ENCODE measurements at regions not wholly inside any gene's neighbourhood (a gene's known extent, or its start where the extent isn't known, plus 50 kb on each side); places are given as distances from the start of the nearest gene placed in this dataset.

GRCh38 chr17:14482715-14483114, 181.8 kb downstream of the HS3ST3B1 start:
- DNase-seq (ENCODE audit: low spot score), result no peak

DNA sequence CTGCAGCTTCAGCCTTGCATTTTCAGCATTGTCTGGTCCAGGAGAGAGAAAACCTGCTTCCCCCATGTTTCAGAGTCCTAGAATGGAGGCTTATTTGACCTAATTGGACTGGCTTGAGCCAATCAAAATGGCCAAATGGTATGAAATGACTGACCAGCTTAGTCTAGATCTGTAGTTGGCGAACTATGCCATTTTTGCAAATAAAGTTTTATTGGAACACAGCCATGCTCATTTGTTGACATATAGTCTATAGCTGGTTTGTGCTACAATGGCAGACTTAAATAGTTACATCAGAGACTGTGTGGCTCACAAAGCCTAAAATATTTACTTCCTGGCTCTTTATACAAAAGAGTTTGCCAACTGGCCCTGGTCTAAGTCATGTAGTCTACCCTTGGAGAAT, 180.8 kb downstream of the HS3ST3B1 start:
- no peak for DNase-seq (ENCODE audit: low spot score)

DNA sequence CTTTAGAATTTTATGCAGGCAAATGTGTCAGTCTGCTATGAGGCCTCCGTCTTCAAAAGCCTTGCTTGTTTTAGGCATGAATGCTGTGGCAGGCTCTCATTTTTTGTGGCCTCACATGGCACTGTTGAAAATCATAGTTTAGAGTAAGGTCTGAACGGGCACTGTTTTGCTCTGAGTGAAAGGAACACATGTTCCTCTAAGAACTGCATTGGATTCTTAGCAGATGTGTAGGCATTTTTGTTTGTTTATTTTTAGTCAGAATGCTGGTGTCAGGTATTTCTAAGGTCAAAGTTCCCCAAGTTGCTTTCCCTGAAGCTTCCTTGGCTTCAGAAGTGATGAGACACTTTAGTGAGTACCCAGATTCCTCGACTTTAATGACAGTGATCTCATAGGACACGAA, 173.7 kb downstream of the HS3ST3B1 start:
- no peak for DNase-seq (ENCODE audit: low spot score)

DNA sequence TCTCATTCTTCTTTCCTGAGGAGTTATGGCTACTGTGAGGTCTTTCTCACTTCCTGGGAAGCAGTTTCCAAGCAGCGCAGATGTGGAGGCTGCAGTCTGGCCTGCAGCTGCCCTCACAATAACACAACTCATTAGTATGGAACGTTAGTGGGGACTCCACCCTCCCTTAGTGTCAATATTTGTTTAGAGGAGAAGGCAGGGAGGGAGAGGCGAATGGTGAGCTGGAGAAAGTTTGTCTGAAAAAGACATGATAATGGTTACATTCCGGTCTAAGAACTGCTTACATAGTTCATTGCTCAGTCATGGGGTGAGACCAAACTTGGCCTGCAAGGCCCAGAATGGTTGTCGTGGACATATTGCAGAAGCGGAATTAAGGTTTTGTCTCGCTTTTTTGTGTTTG, 170.2 kb downstream of the HS3ST3B1 start:
- peak; percentile 7 for DNase-seq (ENCODE audit: low spot score)

GRCh38 chr17:14470417-14470816, 169.5 kb downstream of the HS3ST3B1 start:
- DNase-seq (ENCODE audit: low spot score), result no peak

DNA sequence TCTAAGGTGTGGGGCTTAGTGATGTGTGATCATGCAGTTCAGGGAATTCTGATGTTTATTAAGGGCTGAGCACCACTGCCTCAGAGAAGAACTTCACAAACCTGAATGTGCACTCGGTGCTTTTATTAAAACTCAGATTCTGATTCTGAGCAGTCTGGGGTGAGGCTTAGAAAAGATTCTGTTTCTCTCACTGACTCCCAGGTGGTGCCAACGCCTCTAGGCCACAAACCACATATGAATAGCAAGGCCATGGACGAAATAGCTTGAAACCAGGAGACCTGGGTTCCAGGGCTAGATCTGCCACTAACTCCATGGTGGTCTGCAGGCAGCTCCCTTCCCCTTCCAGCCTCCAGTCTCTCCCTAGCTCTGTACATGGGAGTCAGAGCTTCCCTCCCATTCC, 169.1 kb downstream of the HS3ST3B1 start:
- DNase-seq (ENCODE audit: low spot score), result no peak

DNA sequence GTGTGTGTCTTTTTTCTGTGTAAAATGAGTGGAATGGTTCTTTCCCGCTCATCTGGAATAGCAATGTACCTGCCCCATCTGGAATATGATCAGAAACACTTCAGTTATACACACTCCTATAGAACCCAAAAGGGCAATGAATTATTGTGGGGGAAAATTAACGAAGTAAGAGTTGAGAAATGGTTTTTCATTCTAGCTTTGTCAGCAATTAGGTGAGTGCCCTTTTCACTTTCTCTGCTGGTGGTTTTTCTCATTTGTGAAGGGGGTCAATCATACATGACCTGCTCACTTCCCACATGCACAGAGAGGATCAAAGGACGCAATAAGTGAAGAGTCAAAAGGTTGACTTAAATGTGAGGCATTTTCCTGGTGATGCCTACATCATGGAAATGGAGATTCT, 168.0 kb downstream of the HS3ST3B1 start:
- DNase-seq (ENCODE audit: low spot score), result no peak

DNA sequence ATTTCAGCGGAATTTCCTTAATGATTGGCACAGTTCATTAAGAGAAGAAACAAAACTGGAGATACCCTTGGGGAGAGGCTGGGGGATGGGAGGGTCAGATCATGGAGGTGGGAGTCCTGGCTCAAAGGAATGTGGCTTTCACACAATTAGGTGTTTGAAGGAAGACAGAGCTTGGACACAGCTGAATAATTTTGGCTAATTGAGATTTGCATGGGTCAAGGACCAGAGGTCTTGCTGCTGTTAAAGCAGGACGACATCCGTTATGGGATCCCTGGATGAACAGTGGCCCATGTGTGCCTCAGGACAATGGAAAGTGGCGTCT, 160.3 kb downstream of the HS3ST3B1 start:
- DNase-seq (ENCODE audit: low spot score), result no peak

DNA sequence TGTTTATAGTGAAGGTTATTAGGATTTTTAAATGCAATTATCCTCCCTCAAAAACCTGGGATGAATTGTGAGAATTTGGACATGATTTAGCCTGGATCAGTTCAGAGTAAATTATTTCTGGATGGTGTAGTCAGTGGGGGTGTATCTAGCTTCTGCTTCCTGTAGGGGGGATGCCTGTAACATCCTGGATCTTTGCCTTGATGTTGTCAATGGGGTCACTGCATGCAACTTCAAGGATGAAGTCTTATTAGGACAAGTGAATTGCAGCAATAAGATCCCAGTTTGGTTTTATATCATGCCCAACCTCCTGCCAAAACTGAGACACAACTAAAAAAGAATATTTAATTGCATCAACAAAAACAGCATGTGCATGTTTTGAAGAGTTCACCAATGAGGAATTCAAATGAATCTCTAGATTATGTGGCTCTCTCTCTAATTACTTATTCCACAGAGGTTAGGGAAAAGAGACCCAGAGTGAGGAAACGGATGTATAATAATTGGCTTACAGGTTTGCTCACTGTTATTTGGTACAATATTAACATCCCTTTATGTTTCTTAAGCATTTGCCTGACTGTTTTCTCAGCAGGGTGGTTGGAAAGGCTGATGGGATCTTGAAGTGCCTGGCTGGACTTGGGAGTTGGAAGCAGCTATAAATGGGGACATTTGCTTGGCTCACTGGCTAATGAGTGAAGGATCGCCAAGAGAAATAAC, 159.8 kb downstream of the HS3ST3B1 start:
- no peak for DNase-seq (ENCODE audit: low spot score)

DNA sequence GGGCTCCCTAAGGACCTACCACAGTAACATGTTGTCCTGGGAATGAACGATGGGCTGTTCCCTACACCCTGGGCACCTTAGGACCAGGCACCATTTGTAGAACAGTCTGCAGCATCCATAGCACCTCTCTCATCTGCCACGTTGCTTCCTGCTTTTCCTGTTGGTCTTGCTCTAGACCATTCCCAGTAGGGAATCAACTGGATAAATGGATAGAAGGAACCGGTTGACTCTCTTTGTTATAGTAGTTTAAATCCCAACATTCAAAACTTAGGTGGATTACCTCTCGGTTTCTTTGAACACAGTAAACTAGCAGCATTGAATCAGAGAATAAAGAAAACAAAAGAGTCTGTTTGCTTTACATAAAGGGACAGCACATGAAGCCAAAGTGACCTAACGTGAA, 159.1 kb downstream of the HS3ST3B1 start:
- no peak for DNase-seq (ENCODE audit: low spot score)

- no peak for DNase-seq (ENCODE audit: low spot score)
Observed at GRCh38 chr17:14458724-14459123, 157.8 kb downstream of the HS3ST3B1 start.

GRCh38 chr17:14454746-14455145, 153.9 kb downstream of the HS3ST3B1 start:
- DNase-seq (ENCODE audit: low spot score), result no peak

DNA sequence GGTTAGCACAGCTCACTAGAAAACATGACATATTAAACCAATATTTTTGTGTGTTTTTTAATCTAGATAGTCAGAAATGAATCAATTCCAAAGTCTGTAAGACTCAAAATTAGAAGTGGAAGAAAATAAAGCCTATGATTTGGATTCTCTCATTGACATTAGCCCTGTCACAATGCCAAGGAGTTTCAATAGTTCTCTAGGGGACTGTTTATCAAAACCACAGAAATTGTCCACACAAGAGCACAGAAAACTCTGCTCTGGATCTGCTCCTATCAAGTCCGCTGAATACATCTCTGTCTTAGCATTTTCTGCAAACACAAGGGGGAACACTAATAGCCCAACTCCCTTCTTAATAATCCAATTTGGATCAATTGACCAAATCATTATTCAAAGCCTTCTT, 152.0 kb downstream of the HS3ST3B1 start:
- DNase-seq (ENCODE audit: low spot score), result no peak

DNA sequence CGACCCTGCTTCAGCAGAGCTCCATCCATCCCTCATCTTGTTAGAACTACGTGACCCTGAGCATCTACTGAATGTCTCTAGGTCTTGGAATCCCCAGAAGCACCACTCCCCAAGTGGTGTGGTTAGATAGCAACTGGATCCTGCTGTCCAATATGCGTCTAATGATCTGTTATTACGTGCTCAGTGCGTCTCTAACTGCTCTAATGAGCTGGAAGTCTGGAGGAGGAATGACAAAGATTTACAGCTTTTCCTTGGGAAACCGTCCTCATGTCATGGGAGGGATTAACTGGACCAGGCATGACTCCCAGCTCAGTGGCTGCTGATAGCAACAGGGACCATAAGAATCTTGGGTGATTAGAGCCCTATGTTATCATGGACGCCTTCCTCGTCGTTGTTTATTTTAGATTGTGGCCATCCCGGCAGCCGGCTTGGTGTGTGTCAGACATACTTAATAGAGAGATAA, 150.9 kb downstream of the HS3ST3B1 start:
- no peak for DNase-seq (ENCODE audit: low spot score)

- DNase-seq (ENCODE audit: low spot score), result no peak
Observed at GRCh38 chr17:14448818-14449217, 147.9 kb downstream of the HS3ST3B1 start.

GRCh38 chr17:14446825-14447224, 145.9 kb downstream of the HS3ST3B1 start:
- DNase-seq (ENCODE audit: low spot score), result no peak

- DNase-seq (ENCODE audit: low spot score), result no peak
Observed at GRCh38 chr17:14444915-14445314, 144.0 kb downstream of the HS3ST3B1 start.

DNA sequence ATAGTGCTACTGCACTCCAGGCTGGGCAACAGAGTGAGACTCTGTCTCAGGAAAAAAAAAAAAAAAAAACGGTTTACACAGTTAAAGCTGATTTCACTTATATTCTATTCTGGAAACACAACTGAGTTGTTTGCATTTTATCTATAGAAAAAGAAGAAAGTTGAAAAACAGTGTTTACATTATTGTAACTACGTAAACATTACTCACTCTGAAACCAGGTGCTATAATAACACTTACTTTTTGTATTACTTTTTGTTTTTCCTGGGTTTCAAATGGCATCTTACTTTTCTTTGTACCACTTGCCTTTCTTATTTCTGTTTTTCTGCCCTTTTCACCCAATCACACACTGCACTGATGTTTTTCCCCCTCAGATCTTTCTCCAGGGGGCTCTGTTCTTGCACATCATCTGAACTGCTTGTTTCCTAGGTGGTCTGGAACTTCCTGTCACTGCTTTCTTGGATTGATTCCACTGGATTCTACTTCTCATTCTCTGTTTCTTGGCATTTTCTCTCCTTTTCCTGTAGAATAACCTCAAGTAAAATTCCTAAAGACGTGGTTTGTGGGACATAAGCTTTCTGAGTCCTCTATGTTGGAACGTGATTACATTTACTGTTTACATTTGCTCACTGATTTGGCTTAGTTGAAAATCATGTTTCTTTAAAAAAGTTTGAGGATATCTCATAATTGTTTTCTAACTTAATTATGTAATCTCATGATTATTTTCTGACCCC, 142.1 kb downstream of the HS3ST3B1 start:
- DNase-seq (ENCODE audit: low spot score), result no peak

DNA sequence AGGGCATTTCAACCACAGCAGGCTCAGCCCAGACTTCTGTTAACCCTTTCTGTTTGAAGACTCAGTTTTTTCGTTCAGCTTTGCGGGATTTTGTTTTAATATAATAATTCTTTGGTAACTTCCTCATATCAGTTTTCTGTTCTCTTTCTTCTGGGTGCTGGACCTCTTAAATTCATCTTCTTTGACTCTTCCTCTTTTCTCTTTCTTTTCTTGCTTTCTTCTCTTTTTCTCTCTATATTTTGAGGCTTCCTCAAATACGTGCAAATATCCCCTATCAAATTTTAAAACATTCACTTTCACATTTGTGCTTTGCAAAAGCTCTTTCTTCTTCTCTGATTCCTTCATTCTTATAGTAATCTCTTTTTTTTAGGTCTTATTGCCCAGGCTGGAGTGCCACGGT, 136.3 kb downstream of the HS3ST3B1 start:
- no peak for DNase-seq (ENCODE audit: low spot score)

DNA sequence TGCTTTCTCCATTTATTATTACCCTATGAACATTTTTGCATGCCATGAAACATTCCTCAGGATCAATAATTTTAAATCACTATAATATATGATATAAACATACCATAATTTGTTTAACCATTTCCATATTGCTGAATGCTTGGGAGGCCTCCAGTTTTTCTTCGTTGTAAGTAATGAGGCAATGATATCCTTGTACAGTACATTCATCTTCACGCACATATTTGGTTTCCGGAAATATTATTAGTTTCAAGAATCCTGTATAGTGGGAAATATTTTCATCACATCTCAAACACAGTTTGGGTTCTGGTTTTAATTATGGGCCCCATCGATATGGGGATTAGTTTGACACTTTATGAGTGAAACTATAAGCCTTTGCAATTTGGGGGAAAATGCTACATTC, 135.4 kb downstream of the HS3ST3B1 start:
- no peak for DNase-seq (ENCODE audit: low spot score)

DNA sequence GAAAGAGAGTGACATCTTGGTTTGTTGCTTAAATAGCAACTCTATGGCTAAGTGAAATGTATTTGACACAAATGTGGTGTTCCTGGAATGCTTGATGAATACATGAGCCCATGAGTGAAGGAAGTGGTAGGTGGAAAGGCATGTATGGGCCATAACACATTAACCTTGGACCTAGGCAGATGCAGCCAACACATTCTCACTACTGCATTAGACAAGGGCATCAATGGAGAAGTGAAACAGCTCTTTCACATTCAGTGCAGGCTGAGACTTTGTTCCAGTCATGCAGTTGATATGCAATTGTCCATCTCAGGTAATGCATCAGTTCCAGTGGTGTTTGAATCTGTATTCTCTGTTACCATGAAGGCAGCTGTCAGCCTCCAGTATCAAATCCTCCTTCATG, 133.6 kb downstream of the HS3ST3B1 start:
- no peak for DNase-seq (ENCODE audit: low spot score)

GRCh38 chr17:14432079-14432478, 131.2 kb downstream of the HS3ST3B1 start:
- no peak for DNase-seq (ENCODE audit: low spot score)

GRCh38 chr17:14429084-14429483, 128.2 kb downstream of the HS3ST3B1 start:
- no peak for DNase-seq (ENCODE audit: low spot score)

- DNase-seq (ENCODE audit: low spot score), result no peak
Observed at GRCh38 chr17:14428648-14429029, 127.8 kb downstream of the HS3ST3B1 start.
